ENCODE measurements at regions not wholly inside any gene's neighbourhood (a gene's known extent, or its start where the extent isn't known, plus 50 kb on each side); places are given as distances from the start of the nearest gene placed in this dataset.

GRCh38 chr1:239810061-239810481 is 281.6 kb upstream of the FMN2 start:
- no peaks in the 10 kb centered on the region for H3K36me3 ChIP-seq (ENCODE audit: control insufficient read depth, insufficient read depth, low read length)
- TF ChIP-seq POLR2AphosphoS5 (IDR thresholded peaks at IDR 0.05; ENCODE audit: low read depth, low read length) (no peak), TCF7L2 (IDR thresholded peaks at IDR 0.05; ENCODE audit: low read depth, low read length) (no peak), REST (IDR thresholded peaks at IDR 0.05; ENCODE audit: insufficient read depth in 1 of 2, low read depth in 2 of 2, low read length in 1 of 2) (no peak), SIN3A (IDR thresholded peaks at IDR 0.05; ENCODE audit: borderline replicate concordance, insufficient read depth, low read depth, low read length) (no peak)
- TF ChIP-seq, protein P1, sequence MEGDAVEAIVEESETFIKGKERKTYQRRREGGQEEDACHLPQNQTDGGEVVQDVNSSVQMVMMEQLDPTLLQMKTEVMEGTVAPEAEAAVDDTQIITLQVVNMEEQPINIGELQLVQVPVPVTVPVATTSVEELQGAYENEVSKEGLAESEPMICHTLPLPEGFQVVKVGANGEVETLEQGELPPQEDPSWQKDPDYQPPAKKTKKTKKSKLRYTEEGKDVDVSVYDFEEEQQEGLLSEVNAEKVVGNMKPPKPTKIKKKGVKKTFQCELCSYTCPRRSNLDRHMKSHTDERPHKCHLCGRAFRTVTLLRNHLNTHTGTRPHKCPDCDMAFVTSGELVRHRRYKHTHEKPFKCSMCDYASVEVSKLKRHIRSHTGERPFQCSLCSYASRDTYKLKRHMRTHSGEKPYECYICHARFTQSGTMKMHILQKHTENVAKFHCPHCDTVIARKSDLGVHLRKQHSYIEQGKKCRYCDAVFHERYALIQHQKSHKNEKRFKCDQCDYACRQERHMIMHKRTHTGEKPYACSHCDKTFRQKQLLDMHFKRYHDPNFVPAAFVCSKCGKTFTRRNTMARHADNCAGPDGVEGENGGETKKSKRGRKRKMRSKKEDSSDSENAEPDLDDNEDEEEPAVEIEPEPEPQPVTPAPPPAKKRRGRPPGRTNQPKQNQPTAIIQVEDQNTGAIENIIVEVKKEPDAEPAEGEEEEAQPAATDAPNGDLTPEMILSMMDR (IDR thresholded peaks at IDR 0.05), result no peak

GRCh38 chr1:239811211-239811885 is 280.3 kb upstream of the FMN2 start:
- TF ChIP-seq POLR2AphosphoS5 (IDR thresholded peaks at IDR 0.05; ENCODE audit: low read depth, low read length) (no peak), REST (IDR thresholded peaks at IDR 0.05; ENCODE audit: insufficient read depth in 1 of 2, low read depth in 2 of 2, low read length in 1 of 2) (no peak), TCF7L2 (IDR thresholded peaks at IDR 0.05; ENCODE audit: low read depth, low read length) (no peak), SIN3A (IDR thresholded peaks at IDR 0.05; ENCODE audit: borderline replicate concordance, insufficient read depth, low read depth, low read length) (no peak)
- TF ChIP-seq, protein P1 (IDR thresholded peaks at IDR 0.05), result no peak
- BruUV-seq (replicated peaks), result no TSS peak
- H3K27ac ChIP-seq (ENCODE audit: low read length), result no peak overlapping the region
- ATAC-seq (no peak), DNase-seq (ENCODE audit: low read depth, low spot score) (no peak)
- intact Hi-C loops (cut with micrococcal nuclease; ENCODE audit: unreplicated experiment), result no loop called here
- no peaks in the 10 kb centered on the region; the same call in 1 of the 2 replicates for H3K4me1 ChIP-seq (ENCODE audit: control insufficient read depth, insufficient read depth, low read length)
- no peaks in the 10 kb centered on the region for H3K27me3 ChIP-seq (ENCODE audit: control insufficient read depth, insufficient read depth, low read length)
- H3K4me3 ChIP-seq (ENCODE audit: low read depth in 2 of 2, low read length in 2 of 2), result no peak overlapping the region
- in situ Hi-C loops (cut with HindIII; ENCODE audit: low pct_unique_long_range_greater_than_20kb, low sequenced_read_pairs), result no loop called here
- no peaks in the 10 kb centered on the region for H3K9me3 ChIP-seq (ENCODE audit: control insufficient read depth, insufficient read depth, low read depth, low read length)
- no peaks in the 10 kb centered on the region for H3K36me3 ChIP-seq (ENCODE audit: control insufficient read depth, insufficient read depth, low read length)
- ChIA-PET CTCF (no interaction called here), POLR2A (no interaction called here)

More at GRCh38 chr1:239810061-239810481, 281.6 kb upstream of the FMN2 start:
- POLR2A ChIA-PET, result no interaction called here
- intact Hi-C loops (cut with micrococcal nuclease; ENCODE audit: unreplicated experiment), result no loop called here
- in situ Hi-C loops (cut with HindIII; ENCODE audit: low pct_unique_long_range_greater_than_20kb, low sequenced_read_pairs), result no loop called here
- DNase-seq (ENCODE audit: low read depth, low spot score) (no peak), ATAC-seq (no peak)
- Histone ChIP-seq H3K4me3 (ENCODE audit: low read depth in 2 of 2, low read length in 2 of 2) (no peak overlapping the region), H3K4me1 (ENCODE audit: control insufficient read depth, insufficient read depth, low read length) (no peaks in the 10 kb centered on the region), H3K27ac (ENCODE audit: low read length) (no peak overlapping the region), H3K27me3 (ENCODE audit: control insufficient read depth, insufficient read depth, low read length) (no peaks in the 10 kb centered on the region), H3K9me3 (ENCODE audit: control insufficient read depth, insufficient read depth, low read depth, low read length) (no peaks in the 10 kb centered on the region)
- CTCF ChIA-PET, result no interaction called here
- BruUV-seq (replicated peaks), result no TSS peak
